Astrocyte (in vitro differentiated cells and primary cell): ENCODE measurements at regions not wholly inside any gene's neighbourhood (a gene's known extent, or its start where the extent isn't known, plus 50 kb on each side); places are given as distances from the start of the nearest gene placed in this dataset.

Experiments
- DNase-seq: peaks from one replicate; pipeline ENCODE4 v3.0.0-alpha.2; 2010; ENCODE audit warnings: low read depth
- FAIRE-seq: peaks from 2 replicates; lab custom pipeline; 2011; peaks lifted over from hg19 to GRCh38; lab: Jason Lieb, UNC
- H2AFZ ChIP-seq: 2 replicates; pipeline ENCODE4 v1.6.0; 2012; ENCODE audit warnings: low read depth, low read length, inconsistent platforms
- H3K27ac ChIP-seq: 2 replicates; pipeline ENCODE4 v1.5.1; 2011; ENCODE audit warnings: low read depth, low read length, inconsistent platforms
- H3K27me3 ChIP-seq: 2 replicates; pipeline ENCODE4 v1.6.0; 2011; ENCODE audit warnings: low read length, inconsistent platforms; ENCODE audit not compliant: insufficient read depth
- H3K36me3 ChIP-seq: 2 replicates; pipeline ENCODE4 v1.5.1; 2011; ENCODE audit warnings: low read length, inconsistent platforms; ENCODE audit not compliant: insufficient read depth
- H3K4me1 ChIP-seq: 2 replicates; pipeline ENCODE4 v1.5.1; 2011; ENCODE audit warnings: low read length, inconsistent platforms; ENCODE audit not compliant: insufficient read depth
- H3K4me2 ChIP-seq: 2 replicates; pipeline ENCODE4 v1.6.0; 2012; ENCODE audit warnings: low read length, inconsistent platforms
- H3K4me3 ChIP-seq: 2 replicates; pipeline ENCODE4 v1.5.1; 2011; ENCODE audit warnings: low read depth, mild to moderate bottlenecking, low read length, inconsistent platforms; ENCODE audit not compliant: insufficient read depth
- H3K79me2 ChIP-seq: 2 replicates; pipeline ENCODE4 v1.6.0; 2012; ENCODE audit warnings: mild to moderate bottlenecking, low read length, inconsistent platforms; ENCODE audit not compliant: insufficient read depth
- H3K9ac ChIP-seq: 2 replicates; pipeline ENCODE4 v1.6.0; 2012; ENCODE audit warnings: mild to moderate bottlenecking, low read length, inconsistent platforms
- H3K9me3 ChIP-seq: 2 replicates; pipeline ENCODE4 v1.5.1; 2012; ENCODE audit warnings: low read depth, mild to moderate bottlenecking, low read length, inconsistent platforms; ENCODE audit not compliant: insufficient read depth
- H4K20me1 ChIP-seq: 2 replicates; pipeline ENCODE4 v1.6.0; 2012; ENCODE audit warnings: low read length, inconsistent platforms; ENCODE audit not compliant: insufficient read depth
- H3K27ac Mint-ChIP-seq: one replicate; pipeline ENCODE4 v1.8.0; 2021; ENCODE audit warnings: mild to moderate bottlenecking, mixed read lengths; ENCODE audit not compliant: unreplicated experiment
- H3K27me3 Mint-ChIP-seq: one replicate; pipeline ENCODE4 v1.8.0; 2021; ENCODE audit warnings: low read depth, mixed read lengths; ENCODE audit not compliant: unreplicated experiment
- H3K36me3 Mint-ChIP-seq: one replicate; pipeline ENCODE4 v1.8.0; 2021; ENCODE audit warnings: low read depth, mixed read lengths; ENCODE audit not compliant: unreplicated experiment
- H3K4me1 Mint-ChIP-seq: one replicate; pipeline ENCODE4 v1.8.0; 2021; ENCODE audit warnings: low read depth, mixed read lengths; ENCODE audit not compliant: unreplicated experiment
- H3K4me3 Mint-ChIP-seq: one replicate; pipeline ENCODE4 v1.8.0; 2021; ENCODE audit warnings: mild to moderate bottlenecking, moderate library complexity, mixed read lengths; ENCODE audit not compliant: unreplicated experiment
- H3K9me3 Mint-ChIP-seq: one replicate; pipeline ENCODE4 v1.8.0; 2021; ENCODE audit warnings: mild to moderate bottlenecking, mixed read lengths; ENCODE audit not compliant: unreplicated experiment
- CTCF ChIP-seq: IDR thresholded peaks from 2 replicates; pipeline ENCODE4 v1.5.1; 2011; ENCODE audit warnings: low read depth, mild to moderate bottlenecking, inconsistent platforms, low read length, moderate library complexity; ENCODE audit not compliant: insufficient read depth
- EZH2 ChIP-seq: IDR thresholded peaks from 2 replicates; pipeline ENCODE4 v1.6.1; 2012; ENCODE audit warnings: mild to moderate bottlenecking, low read length, inconsistent platforms; ENCODE audit not compliant: insufficient read depth

- Mint-ChIP-seq H3K36me3 (no peaks in the 10 kb centered on the region), H3K27ac (no peak overlapping the region), H3K4me1 (no peaks in the 10 kb centered on the region), H3K4me3 (no peak overlapping the region), H3K27me3 (peaks cover 41% of the 10 kb centered on the region), H3K9me3 (peaks cover 8% of the 10 kb centered on the region)
- DNase-seq (no peak), FAIRE-seq (no peak)
- no peaks in the 10 kb centered on the region for H3K4me1 ChIP-seq
- no peaks in the 10 kb centered on the region for H3K9me3 ChIP-seq
- H3K36me3 ChIP-seq = no peaks in the 10 kb centered on the region
- H4K20me1 ChIP-seq = no peaks in the 10 kb centered on the region
- no peak overlapping the region for H3K27ac ChIP-seq
- TF ChIP-seq EZH2 (no peak), CTCF (no peak)
- H3K4me3 ChIP-seq = no peak overlapping the region
- H3K79me2 ChIP-seq = no peaks in the 10 kb centered on the region
- peaks cover 7% of the 10 kb centered on the region for H3K27me3 ChIP-seq
- no peak overlapping the region for H2AFZ ChIP-seq
- no peak overlapping the region for H3K4me2 ChIP-seq
- H3K9ac ChIP-seq = no peak overlapping the region
Observed at GRCh38 chr1:38763121-38763520, 96.5 kb downstream of the RRAGC start.

GRCh38 chr1:38760562-38760961 lies 99.0 kb downstream of the RRAGC start:
- H3K27ac Mint-ChIP-seq = no peak overlapping the region
- H3K9me3 Mint-ChIP-seq = peaks cover 7% of the 10 kb centered on the region
- FAIRE-seq (no peak), DNase-seq (no peak)
- H2AFZ ChIP-seq = no peak overlapping the region
- no peaks in the 10 kb centered on the region for H4K20me1 ChIP-seq
- H3K4me3 Mint-ChIP-seq = no peak overlapping the region
- H3K4me2 ChIP-seq = no peak overlapping the region
- H3K4me3 ChIP-seq = no peak overlapping the region
- no peaks in the 10 kb centered on the region for H3K4me1 Mint-ChIP-seq
- H3K79me2 ChIP-seq = no peaks in the 10 kb centered on the region
- H3K27ac ChIP-seq = no peak overlapping the region
- no peak overlapping the region for H3K9ac ChIP-seq
- H3K36me3 Mint-ChIP-seq = no peaks in the 10 kb centered on the region
- no peak for TF ChIP-seq CTCF
- TF ChIP-seq EZH2 = no peak
- H3K27me3 ChIP-seq = peaks cover 8% of the 10 kb centered on the region
- no peaks in the 10 kb centered on the region for H3K36me3 ChIP-seq
- no peaks in the 10 kb centered on the region for H3K4me1 ChIP-seq
- no peaks in the 10 kb centered on the region for H3K9me3 ChIP-seq
- H3K27me3 Mint-ChIP-seq = peaks cover 50% of the 10 kb centered on the region

- H3K4me3 Mint-ChIP-seq = no peak overlapping the region
- H4K20me1 ChIP-seq = no peaks in the 10 kb centered on the region
- no peaks in the 10 kb centered on the region for H3K79me2 ChIP-seq
- H2AFZ ChIP-seq = no peak overlapping the region
- H3K27me3 Mint-ChIP-seq = peaks cover 54% of the 10 kb centered on the region
- H3K4me3 ChIP-seq = no peak overlapping the region
- peaks cover 6% of the 10 kb centered on the region for H3K9me3 Mint-ChIP-seq
- H3K9ac ChIP-seq = no peak overlapping the region
- H3K27ac Mint-ChIP-seq = no peak overlapping the region
- peaks cover 9% of the 10 kb centered on the region for H3K27me3 ChIP-seq
- no peak overlapping the region for H3K4me2 ChIP-seq
- no peaks in the 10 kb centered on the region for H3K36me3 Mint-ChIP-seq
- no peak for FAIRE-seq
- H3K4me1 ChIP-seq = no peaks in the 10 kb centered on the region
- H3K36me3 ChIP-seq = no peaks in the 10 kb centered on the region
- no peaks in the 10 kb centered on the region for H3K4me1 Mint-ChIP-seq
- H3K27ac ChIP-seq = no peak overlapping the region
- no peak for DNase-seq
- TF ChIP-seq EZH2 (no peak), CTCF (no peak)
- H3K9me3 ChIP-seq = no peaks in the 10 kb centered on the region
Observed at GRCh38 chr1:38758820-38759219, 100.8 kb downstream of the RRAGC start.
